ENCODE measurements at regions not wholly inside any gene's neighbourhood (a gene's known extent, or its start where the extent isn't known, plus 50 kb on each side); places are given as distances from the start of the nearest gene placed in this dataset.

DNA sequence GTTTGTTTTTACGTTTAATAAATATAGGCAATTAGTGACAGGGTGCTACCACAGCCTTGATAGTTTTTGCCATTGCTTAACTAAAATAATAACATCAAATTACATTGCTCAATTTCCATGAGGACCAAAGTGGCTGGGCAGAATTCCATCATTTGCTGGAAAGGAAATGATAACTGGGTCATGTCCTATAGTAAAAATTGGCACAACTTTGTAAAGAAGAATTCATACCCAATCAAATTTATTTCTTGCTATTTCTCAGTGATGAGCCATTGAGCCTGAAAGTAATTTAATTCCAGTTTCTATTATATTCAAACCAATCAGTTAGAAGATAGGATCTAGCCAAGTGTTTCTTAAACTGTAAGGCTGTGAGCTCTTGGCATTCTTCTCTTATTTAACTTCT lies 102.2 kb upstream of the CTTNBP2 start:
- H3K9ac ChIP-seq (ENCODE audit: low read length) = no peak overlapping the region
- no peaks in the 10 kb centered on the region for H3K36me3 ChIP-seq (ENCODE audit: low read length)
- TF ChIP-seq EZH2phosphoT487 (conservative IDR thresholded peaks at IDR 0.05; ENCODE audit: low read length) (no peak), CTCF (IDR thresholded peaks at IDR 0.05; ENCODE audit: insufficient read depth, low read length, poor library complexity, severe bottlenecking) (no peak)

DNA sequence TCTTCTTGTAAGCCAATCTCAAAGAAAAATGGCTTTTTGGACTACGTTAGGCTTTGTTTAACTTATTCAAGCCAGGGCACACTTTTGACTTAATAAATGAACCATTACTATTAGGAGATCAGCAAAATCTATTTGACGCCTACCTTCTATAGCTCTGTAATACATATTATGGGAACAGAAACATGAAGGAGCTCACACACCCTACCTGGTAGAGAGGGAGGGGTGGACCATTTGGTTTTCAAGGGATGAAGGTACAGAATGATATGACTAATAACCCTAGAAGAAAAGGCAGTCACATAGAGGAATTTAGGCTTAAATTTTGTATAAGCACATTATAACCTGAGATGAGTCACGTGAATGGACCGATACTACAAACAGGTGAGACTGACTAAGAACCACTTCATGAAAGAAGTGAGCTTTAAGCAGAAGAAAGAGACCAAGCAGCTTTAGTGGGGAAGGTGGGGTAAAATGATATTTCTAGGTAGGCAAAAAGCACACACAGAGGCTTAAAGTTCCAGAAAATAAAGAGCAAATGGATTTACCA lies 106.8 kb upstream of the CTTNBP2 start:
- Histone ChIP-seq H3K27me3 (ENCODE audit: low read length) (no peaks in the 10 kb centered on the region), H2AFZ (ENCODE audit: low read depth, low read length, severe bottlenecking) (no peak overlapping the region), H3K9me3 (ENCODE audit: insufficient read depth, low read length) (no peaks in the 10 kb centered on the region), H3K4me2 (ENCODE audit: low read depth, low read length, poor library complexity, severe bottlenecking) (no peak overlapping the region), H3K9me2 (replicated peaks; ENCODE audit: insufficient read depth, low read length) (no peaks in the 10 kb centered on the region), H3K9ac (ENCODE audit: low read length) (no peak overlapping the region), H3F3A (ENCODE audit: insufficient read depth) (no peaks in the 10 kb centered on the region), H3K79me2 (ENCODE audit: insufficient read depth, low read length) (no peaks in the 10 kb centered on the region), H3K36me3 (ENCODE audit: low read length) (no peaks in the 10 kb centered on the region), H3K4me3 (ENCODE audit: insufficient read depth, low read length, poor library complexity, severe bottlenecking) (no peak overlapping the region), H3K27ac (ENCODE audit: low read depth, low read length) (no peak overlapping the region), H4K20me1 (ENCODE audit: low read depth, low read length) (no peaks in the 10 kb centered on the region)
- TF ChIP-seq CTCF (IDR thresholded peaks at IDR 0.05; ENCODE audit: insufficient read depth, low read length, poor library complexity, severe bottlenecking) (no peak), EZH2phosphoT487 (conservative IDR thresholded peaks at IDR 0.05; ENCODE audit: low read length) (no peak)

More for the DNA sequence above, 102.2 kb upstream of the CTTNBP2 start:
- no peaks in the 10 kb centered on the region for H3F3A ChIP-seq (ENCODE audit: insufficient read depth)
- no peaks in the 10 kb centered on the region for H3K9me2 ChIP-seq (replicated peaks; ENCODE audit: insufficient read depth, low read length)
- H3K9me3 ChIP-seq (ENCODE audit: insufficient read depth, low read length) = no peaks in the 10 kb centered on the region
- no peak overlapping the region for H2AFZ ChIP-seq (ENCODE audit: low read depth, low read length, severe bottlenecking)
- H3K4me3 ChIP-seq (ENCODE audit: insufficient read depth, low read length, poor library complexity, severe bottlenecking) = no peak overlapping the region
- H3K79me2 ChIP-seq (ENCODE audit: insufficient read depth, low read length) = no peaks in the 10 kb centered on the region
- H3K4me2 ChIP-seq (ENCODE audit: low read depth, low read length, poor library complexity, severe bottlenecking) = no peak overlapping the region
- no peaks in the 10 kb centered on the region for H3K27me3 ChIP-seq (ENCODE audit: low read length)
- H4K20me1 ChIP-seq (ENCODE audit: low read depth, low read length) = no peaks in the 10 kb centered on the region
- H3K27ac ChIP-seq (ENCODE audit: low read depth, low read length) = no peak overlapping the region

- Histone ChIP-seq H3K36me3 (ENCODE audit: low read length) (no peaks in the 10 kb centered on the region), H3K9me3 (ENCODE audit: insufficient read depth, low read length) (no peaks in the 10 kb centered on the region), H3K9ac (ENCODE audit: low read length) (no peak overlapping the region), H3F3A (ENCODE audit: insufficient read depth) (no peaks in the 10 kb centered on the region), H3K4me2 (ENCODE audit: low read depth, low read length, poor library complexity, severe bottlenecking) (no peak overlapping the region), H2AFZ (ENCODE audit: low read depth, low read length, severe bottlenecking) (no peak overlapping the region), H3K9me2 (replicated peaks; ENCODE audit: insufficient read depth, low read length) (no peaks in the 10 kb centered on the region), H3K79me2 (ENCODE audit: insufficient read depth, low read length) (no peaks in the 10 kb centered on the region), H3K27me3 (ENCODE audit: low read length) (no peaks in the 10 kb centered on the region), H3K4me3 (ENCODE audit: insufficient read depth, low read length, poor library complexity, severe bottlenecking) (no peak overlapping the region), H4K20me1 (ENCODE audit: low read depth, low read length) (no peaks in the 10 kb centered on the region), H3K27ac (ENCODE audit: low read depth, low read length) (no peak overlapping the region)
- TF ChIP-seq EZH2phosphoT487 (conservative IDR thresholded peaks at IDR 0.05; ENCODE audit: low read length) (no peak), CTCF (IDR thresholded peaks at IDR 0.05; ENCODE audit: insufficient read depth, low read length, poor library complexity, severe bottlenecking) (no peak)
Measured at GRCh38 chr7:117982071-117983055, 109.1 kb upstream of the CTTNBP2 start.
